Naive thymus-derived CD4-positive, alpha-beta T cell (primary cell): ENCODE measurements at regions not wholly inside any gene's neighbourhood (a gene's known extent, or its start where the extent isn't known, plus 50 kb on each side); places are given as distances from the start of the nearest gene placed in this dataset.

Experiments used
- ATAC-seq: fragments of 150-1000 bp; cut with Tn5 transposase; 2 replicates; pipeline ENCODE4 v1.10.0; 2021; ENCODE audit warnings: mild to moderate bottlenecking, moderate library complexity
- CTCF ChIA-PET: fragments of 350-600 bp; sonication (Branson Sonifier 250); formaldehyde crosslinking; loops from one replicate; lab custom pipeline; 2021; ENCODE audit warnings: antibody characterized with exemption; lab: Charles Lee
- POLR2A ChIA-PET: fragments of 350-600 bp; sonication (Branson Sonifier 250); formaldehyde crosslinking; loops from one replicate; lab custom pipeline; 2021; ENCODE audit warnings: antibody characterized with exemption, inconsistent platforms; lab: Charles Lee
- DNase-seq, 9 donors: peaks; one replicate each; pipeline versions ENCODE4 v3.0.0 to v3.0.0-alpha.2; 2020 to 2022; ENCODE audit warnings: mixed read lengths in 1 of 9
- H3K27ac ChIP-seq: one replicate; pipeline ENCODE4 v1.7.0; 2013; ENCODE audit warnings: mild to moderate bottlenecking, low read depth, low read length, moderate library complexity
- H3K27me3 ChIP-seq, 2 donors: one replicate each; pipeline ENCODE4 v1.7.0; 2013; ENCODE audit warnings: low read length in 2 of 2, mild to moderate bottlenecking in 2 of 2, moderate library complexity in 2 of 2; ENCODE audit not compliant: control insufficient read depth in 2 of 2, insufficient read depth in 2 of 2
- H3K36me3 ChIP-seq, 3 experiments: 1 replicate in 2 of 3; 2 replicates in 1 of 3; pipeline ENCODE4 v1.7.0; 2013; ENCODE audit warnings: low read length in 3 of 3, mild to moderate bottlenecking in 3 of 3, moderate library complexity in 1 of 3; ENCODE audit not compliant: insufficient read depth in 3 of 3, control insufficient read depth in 2 of 3
- H3K4me1 ChIP-seq, 2 donors: one replicate each; pipeline ENCODE4 v1.7.0; 2013; ENCODE audit warnings: low read length in 2 of 2, mild to moderate bottlenecking in 2 of 2, moderate library complexity in 1 of 2; ENCODE audit not compliant: control insufficient read depth in 2 of 2, insufficient read depth in 2 of 2
- H3K4me3 ChIP-seq: 2 replicates; pipeline ENCODE4 v1.7.0; 2013; ENCODE audit warnings: mild to moderate bottlenecking, low read length
- H3K9me3 ChIP-seq, 3 experiments: 1 replicate in 2 of 3; 2 replicates in 1 of 3; pipeline ENCODE4 v1.7.0; 2013; ENCODE audit warnings: low read length in 3 of 3; ENCODE audit not compliant: control insufficient read depth in 2 of 3
- H3K27ac Mint-ChIP-seq, 9 donors: one replicate each; pipeline ENCODE4 v1.8.0; 2020 to 2022; ENCODE audit warnings: mixed read lengths in 9 of 9, mild to moderate bottlenecking in 8 of 9, moderate library complexity in 5 of 9, inconsistent platforms in 2 of 9
- H3K27me3 Mint-ChIP-seq, 5 donors: one replicate each; pipeline ENCODE4 v1.8.0; 2021 to 2022; ENCODE audit warnings: mixed read lengths in 5 of 5, mild to moderate bottlenecking in 1 of 5
- H3K36me3 Mint-ChIP-seq, 5 donors: one replicate each; pipeline ENCODE4 v1.8.0; 2020 to 2022; ENCODE audit warnings: mixed read lengths in 5 of 5, mild to moderate bottlenecking in 3 of 5, inconsistent platforms in 1 of 5
- H3K4me1 Mint-ChIP-seq, 7 donors: one replicate each; pipeline ENCODE4 v1.8.0; 2020 to 2022; ENCODE audit warnings: mixed read lengths in 7 of 7, mild to moderate bottlenecking in 3 of 7, inconsistent platforms in 1 of 7
- H3K4me3 Mint-ChIP-seq, 10 donors: one replicate each; pipeline ENCODE4 v1.8.0; 2020 to 2022; ENCODE audit warnings: mild to moderate bottlenecking in 10 of 10, mixed read lengths in 10 of 10, moderate library complexity in 6 of 10, inconsistent platforms in 2 of 10
- H3K9me3 Mint-ChIP-seq, 11 donors: one replicate each; pipeline ENCODE4 v1.8.0; 2020 to 2022; ENCODE audit warnings: mixed read lengths in 11 of 11, mild to moderate bottlenecking in 4 of 11, inconsistent platforms in 1 of 11, moderate library complexity in 1 of 11
- intact Hi-C, 2 donors: fragments of 100-400 bp; cut with micrococcal nuclease; formaldehyde crosslinking; loops; one replicate each; pipeline ENCODE4 v1.15.1; 2023

DNA sequence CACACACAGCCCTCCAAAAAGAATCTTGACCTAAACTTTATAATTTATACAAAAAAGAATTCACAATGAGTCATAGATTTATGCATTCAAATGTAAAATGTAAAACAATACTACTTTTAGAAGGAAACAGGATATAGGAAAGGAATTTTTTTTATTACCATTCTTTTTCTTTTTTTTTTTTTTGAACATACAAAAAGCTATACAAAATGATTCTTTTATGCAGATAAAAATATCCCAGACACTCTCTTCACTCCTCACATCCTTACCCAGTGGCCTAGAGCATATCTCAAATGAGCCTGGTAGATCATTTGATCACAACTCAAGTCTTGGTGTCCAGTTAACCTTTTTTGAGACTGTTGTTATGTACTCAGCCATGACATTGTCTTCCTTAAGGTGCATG is 307.3 kb upstream of the KLF3 start:
- DNase-seq = no peak
- peaks cover 0 to 18% (median 0%) of the 10 kb centered on the region in 5 donors for H3K36me3 Mint-ChIP-seq
- H3K4me1 Mint-ChIP-seq = peaks cover 0 to 9% (median 2%) of the 10 kb centered on the region in 7 donors
- Histone ChIP-seq H3K27ac (no peak overlapping the region), H3K4me3 (no peak overlapping the region), H3K9me3 (no peaks in the 10 kb centered on the region), H3K36me3 (no peaks in the 10 kb centered on the region), H3K4me1 (no peaks in the 10 kb centered on the region), H3K27me3 (no peaks in the 10 kb centered on the region)
- no peak overlapping the region for H3K4me3 Mint-ChIP-seq
- H3K27me3 Mint-ChIP-seq = peaks cover 0 to 7% (median 0%) of the 10 kb centered on the region in 5 donors
- ChIA-PET POLR2A (interaction anchor here (0.6 kb wide), 1 partner anchor 69 kb away, joined by 3 read pairs; no protein-coding TSS in a partner anchor), CTCF (no interaction called here)
- intact Hi-C loops = no loop called here
- no peak overlapping the region for H3K27ac Mint-ChIP-seq
- H3K9me3 Mint-ChIP-seq = peaks cover 4 to 28% (median 17%) of the 10 kb centered on the region in 11 donors
- ATAC-seq = no peak

DNA sequence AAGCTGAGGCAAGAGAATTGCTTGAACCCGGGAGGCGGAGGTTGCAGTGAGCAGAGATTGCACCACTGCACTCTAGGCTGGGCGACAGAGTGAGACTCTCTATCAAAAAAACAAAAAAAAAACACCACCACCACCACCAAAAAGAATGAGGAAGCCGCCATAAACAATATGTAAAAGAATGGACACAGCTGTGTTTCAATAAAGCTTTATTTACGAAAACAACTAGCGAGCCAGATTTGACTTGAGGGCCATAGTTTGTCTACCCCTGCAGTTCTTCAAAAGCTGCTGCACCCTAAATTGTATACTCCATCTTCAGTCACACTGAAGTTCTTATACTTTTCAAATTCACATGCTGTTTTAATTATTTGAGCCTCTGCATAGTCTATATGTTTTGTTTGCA is 306.5 kb upstream of the KLF3 start:
- Histone ChIP-seq H3K27ac (no peak overlapping the region), H3K4me3 (no peak overlapping the region), H3K36me3 (no peaks in the 10 kb centered on the region), H3K9me3 (no peaks in the 10 kb centered on the region), H3K27me3 (no peaks in the 10 kb centered on the region), H3K4me1 (no peaks in the 10 kb centered on the region)
- DNase-seq (no peak), ATAC-seq (no peak)
- Mint-ChIP-seq H3K9me3 (peaks cover 1 to 20% (median 13%) of the 10 kb centered on the region in 11 donors), H3K36me3 (peaks cover 0 to 14% (median 0%) of the 10 kb centered on the region in 5 donors), H3K27ac (no peak overlapping the region), H3K4me3 (no peak overlapping the region), H3K27me3 (peaks cover 0 to 3% (median 0%) of the 10 kb centered on the region in 5 donors), H3K4me1 (peaks cover 0 to 9% (median 2%) of the 10 kb centered on the region in 7 donors)
- ChIA-PET POLR2A (interaction anchor here (0.6 kb wide), 1 partner anchor 68 kb away, joined by 3 read pairs; no protein-coding TSS in a partner anchor), CTCF (no interaction called here)
- intact Hi-C loops = no loop called here

DNA sequence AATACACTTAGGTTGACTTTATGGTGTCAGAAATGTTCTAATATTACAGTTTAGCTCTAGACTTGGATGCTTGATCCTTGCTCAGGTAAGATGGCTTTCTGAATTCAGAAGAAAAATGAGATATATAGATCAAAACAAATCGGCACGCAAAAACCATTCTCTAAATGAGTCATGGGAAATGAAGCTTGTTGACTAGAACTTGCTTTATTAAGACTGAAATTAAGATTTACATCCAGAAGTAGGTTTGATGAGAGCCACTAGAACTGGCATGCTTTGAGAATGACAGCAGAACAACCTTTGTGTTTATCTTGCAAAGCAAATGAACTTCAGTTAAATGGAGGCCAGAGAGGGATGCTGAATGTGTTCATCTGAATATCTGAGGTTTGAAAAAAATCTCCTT is 304.9 kb upstream of the KLF3 start:
- no peaks in the 10 kb centered on the region for H3K9me3 ChIP-seq
- H3K9me3 Mint-ChIP-seq = peaks cover 0 to 17% (median 2%) of the 10 kb centered on the region in 11 donors
- CTCF ChIA-PET = no interaction called here
- DNase-seq = no peak
- peaks cover 0 to 4% (median 0%) of the 10 kb centered on the region in 5 donors for H3K36me3 Mint-ChIP-seq
- peak overlapping the region in 1 of 9 donors; percentile 5 for H3K27ac Mint-ChIP-seq
- no peak overlapping the region for H3K27ac ChIP-seq
- no peak overlapping the region for H3K4me3 Mint-ChIP-seq
- peaks cover 0 to 9% (median 2%) of the 10 kb centered on the region in 7 donors for H3K4me1 Mint-ChIP-seq
- H3K4me1 ChIP-seq = no peaks in the 10 kb centered on the region
- intact Hi-C loops = no loop called here
- no peaks in the 10 kb centered on the region for H3K27me3 Mint-ChIP-seq
- no peaks in the 10 kb centered on the region for H3K36me3 ChIP-seq
- POLR2A ChIA-PET = interaction anchor here (0.9 kb wide), 1 partner anchor 36 kb away, joined by 3 read pairs; no protein-coding TSS in a partner anchor
- no peak overlapping the region for H3K4me3 ChIP-seq
- no peak for ATAC-seq
- no peaks in the 10 kb centered on the region for H3K27me3 ChIP-seq

- H3K27ac ChIP-seq = no peak overlapping the region
- Mint-ChIP-seq H3K27me3 (peaks cover 0 to 2% (median 0%) of the 10 kb centered on the region in 5 donors), H3K4me1 (peaks cover 0 to 9% (median 2%) of the 10 kb centered on the region in 7 donors), H3K9me3 (peaks cover 0 to 9% (median 0%) of the 10 kb centered on the region in 11 donors), H3K27ac (no peak overlapping the region), H3K4me3 (no peak overlapping the region), H3K36me3 (peaks cover 0 to 4% (median 0%) of the 10 kb centered on the region in 5 donors)
- no peaks in the 10 kb centered on the region for H3K4me1 ChIP-seq
- H3K27me3 ChIP-seq = no peaks in the 10 kb centered on the region
- POLR2A ChIA-PET = no interaction called here
- CTCF ChIA-PET = no interaction called here
- H3K36me3 ChIP-seq = no peaks in the 10 kb centered on the region
- no peaks in the 10 kb centered on the region for H3K9me3 ChIP-seq
- ATAC-seq (no peak), DNase-seq (no peak)
- intact Hi-C loops = no loop called here
- H3K4me3 ChIP-seq = no peak overlapping the region
Observed at GRCh38 chr4:38360201-38360600, 303.8 kb upstream of the KLF3 start.

GRCh38 chr4:38364383-38364963 is 299.5 kb upstream of the KLF3 start:
- no peaks in the 10 kb centered on the region for H3K4me1 ChIP-seq
- ChIA-PET CTCF (no interaction called here), POLR2A (no interaction called here)
- Mint-ChIP-seq H3K36me3 (peaks cover 0 to 11% (median 0%) of the 10 kb centered on the region in 5 donors), H3K4me1 (peaks cover 0 to 38% (median 31%) of the 10 kb centered on the region in 7 donors), H3K4me3 (no peak overlapping the region), H3K27me3 (peaks cover 0 to 15% (median 0%) of the 10 kb centered on the region in 5 donors), H3K9me3 (peaks cover 0 to 5% (median 0%) of the 10 kb centered on the region in 11 donors), H3K27ac (peak overlapping the region in 1 of 9 donors; percentile 84)
- no peaks in the 10 kb centered on the region for H3K27me3 ChIP-seq
- no peak overlapping the region for H3K4me3 ChIP-seq
- intact Hi-C loops = no loop called here
- no peaks in the 10 kb centered on the region for H3K9me3 ChIP-seq
- DNase-seq (no peak), ATAC-seq (no peak)
- H3K36me3 ChIP-seq = no peaks in the 10 kb centered on the region
- no peak overlapping the region for H3K27ac ChIP-seq

DNA sequence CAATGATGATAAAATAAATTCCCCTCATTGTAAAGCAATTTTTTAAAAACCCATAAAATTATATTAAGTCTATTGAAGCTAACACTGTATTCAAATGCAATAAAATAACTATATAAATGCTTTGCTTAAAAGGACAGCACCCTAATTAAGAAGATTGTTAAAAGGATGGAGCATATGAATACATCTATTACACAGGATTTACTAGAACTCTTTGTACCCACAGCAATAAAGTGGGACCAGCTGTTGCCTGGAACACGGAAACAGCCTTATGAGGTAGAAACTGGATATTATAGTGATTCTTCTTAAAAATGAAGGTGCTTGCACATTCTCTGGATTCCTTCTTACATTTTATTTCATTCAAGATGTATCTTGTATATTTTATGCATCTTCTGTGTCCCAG is 298.7 kb upstream of the KLF3 start:
- CTCF ChIA-PET = interaction anchor here (0.5 kb wide), 1 partner anchor 58 kb away, joined by 6 read pairs; no protein-coding TSS in a partner anchor
- H3K36me3 ChIP-seq = no peaks in the 10 kb centered on the region
- Mint-ChIP-seq H3K36me3 (peaks cover 0 to 7% (median 0%) of the 10 kb centered on the region in 5 donors), H3K4me1 (peaks cover 0 to 38% (median 31%) of the 10 kb centered on the region in 7 donors), H3K9me3 (peaks cover 0 to 2% (median 0%) of the 10 kb centered on the region in 11 donors), H3K27me3 (peaks cover 0 to 15% (median 0%) of the 10 kb centered on the region in 5 donors), H3K27ac (no peak overlapping the region), H3K4me3 (no peak overlapping the region)
- H3K27me3 ChIP-seq = no peaks in the 10 kb centered on the region
- intact Hi-C loops = no loop called here
- POLR2A ChIA-PET = interaction anchor here (0.6 kb wide), 1 partner anchor 31 kb away, joined by 3 read pairs; no protein-coding TSS in a partner anchor
- H3K4me3 ChIP-seq = no peak overlapping the region
- H3K9me3 ChIP-seq = no peaks in the 10 kb centered on the region
- DNase-seq = no peak
- H3K4me1 ChIP-seq = no peaks in the 10 kb centered on the region
- ATAC-seq = no peak
- no peak overlapping the region for H3K27ac ChIP-seq
